ENCODE measurements at regions not wholly inside any gene's neighbourhood (a gene's known extent, or its start where the extent isn't known, plus 50 kb on each side); places are given as distances from the start of the nearest gene placed in this dataset.
"Not testable (repeated sequence)": the region's sequence is repeated elsewhere in the genome, so short reads cannot be mapped to it uniquely, and the experiment has no call there.

- H3K9me3 ChIP-seq: no peaks in the 10 kb centered on the region
- H3K27ac ChIP-seq: no peak overlapping the region
- H3K4me3 ChIP-seq: no peak overlapping the region
- no peaks in the 10 kb centered on the region for H3K36me3 ChIP-seq
- no peaks in the 10 kb centered on the region for H3K27me3 ChIP-seq
- H3K4me1 ChIP-seq (ENCODE audit: insufficient read depth): no peaks in the 10 kb centered on the region
- 79 to 84% (median 83%) methylated on average over 6 of the region's 6 CpGs for WGBS, 3 donors
- no peak for DNase-seq
- intact Hi-C loops (cut with DNase I): no loop called here
- no peak for TF ChIP-seq POLR2A (IDR thresholded peaks at IDR 0.05)
- no peak for TF ChIP-seq CTCF (IDR thresholded peaks at IDR 0.05)
- TF ChIP-seq EP300 (IDR thresholded peaks at IDR 0.05): no peak
Measured at GRCh38 chr17:33701910-33702309, 408.8 kb upstream of the ASIC2 start.

GRCh38 chr17:33704856-33705255, 411.8 kb upstream of the ASIC2 start:
- Histone ChIP-seq H3K27ac (no peak overlapping the region), H3K27me3 (no peaks in the 10 kb centered on the region), H3K4me1 (ENCODE audit: insufficient read depth) (no peaks in the 10 kb centered on the region), H3K36me3 (no peaks in the 10 kb centered on the region), H3K4me3 (no peak overlapping the region), H3K9me3 (no peaks in the 10 kb centered on the region)
- TF ChIP-seq EP300 (IDR thresholded peaks at IDR 0.05) (no peak), CTCF (IDR thresholded peaks at IDR 0.05) (no peak), POLR2A (IDR thresholded peaks at IDR 0.05) (no peak)
- 70 to 83% (median 78%) methylated on average over 2 of the region's 2 CpGs for WGBS, 3 donors
- intact Hi-C loops (cut with DNase I): no loop called here
- no peak for DNase-seq

- H3K27ac ChIP-seq: no peak overlapping the region
- WGBS, 3 donors: 60 to 67% (median 62%) methylated on average over 2 of the region's 2 CpGs
- no peak overlapping the region for H3K4me3 ChIP-seq
- DNase-seq: no peak
- H3K36me3 ChIP-seq: no peaks in the 10 kb centered on the region
- no peaks in the 10 kb centered on the region for H3K4me1 ChIP-seq (ENCODE audit: insufficient read depth)
- no peak for TF ChIP-seq EP300 (IDR thresholded peaks at IDR 0.05)
- TF ChIP-seq CTCF (IDR thresholded peaks at IDR 0.05): no peak
- no peak for TF ChIP-seq POLR2A (IDR thresholded peaks at IDR 0.05)
- intact Hi-C loops (cut with DNase I): no loop called here
- no peaks in the 10 kb centered on the region for H3K9me3 ChIP-seq
- no peaks in the 10 kb centered on the region for H3K27me3 ChIP-seq
Measured at GRCh38 chr17:33709881-33710280, 416.8 kb upstream of the ASIC2 start.

- no peak overlapping the region for H3K27ac ChIP-seq
- no peaks in the 10 kb centered on the region for H3K9me3 ChIP-seq
- 55 to 73% (median 60%) methylated on average over 2 of the region's 2 CpGs for WGBS, 3 donors
- no peaks in the 10 kb centered on the region for H3K4me1 ChIP-seq (ENCODE audit: insufficient read depth)
- H3K27me3 ChIP-seq: no peaks in the 10 kb centered on the region
- no peak overlapping the region for H3K4me3 ChIP-seq
- H3K36me3 ChIP-seq: no peaks in the 10 kb centered on the region
- no peak for TF ChIP-seq CTCF (IDR thresholded peaks at IDR 0.05)
- TF ChIP-seq EP300 (IDR thresholded peaks at IDR 0.05): no peak
- TF ChIP-seq POLR2A (IDR thresholded peaks at IDR 0.05): no peak
- intact Hi-C loops (cut with DNase I): no loop called here
- DNase-seq: no peak
Measured at GRCh38 chr17:33712120-33712519, 419.0 kb upstream of the ASIC2 start.

GRCh38 chr17:33716957-33717356, 423.9 kb upstream of the ASIC2 start:
- Histone ChIP-seq H3K27ac (no peak overlapping the region), H3K9me3 (no peaks in the 10 kb centered on the region), H3K27me3 (no peaks in the 10 kb centered on the region), H3K4me1 (ENCODE audit: insufficient read depth) (no peaks in the 10 kb centered on the region), H3K36me3 (no peaks in the 10 kb centered on the region), H3K4me3 (no peak overlapping the region)
- no peak for DNase-seq
- intact Hi-C loops (cut with DNase I): no loop called here
- TF ChIP-seq CTCF (IDR thresholded peaks at IDR 0.05): no peak
- no peak for TF ChIP-seq POLR2A (IDR thresholded peaks at IDR 0.05)
- TF ChIP-seq EP300 (IDR thresholded peaks at IDR 0.05): no peak
- WGBS, 3 donors: 56 to 63% (median 59%) methylated on average over 2 of the region's 2 CpGs

- H3K4me1 ChIP-seq (ENCODE audit: insufficient read depth); H3K27me3 ChIP-seq; H3K36me3 ChIP-seq; H3K4me3 ChIP-seq; H3K27ac ChIP-seq; intact Hi-C loops (cut with DNase I); H3K9me3 ChIP-seq; DNase-seq: not testable (repeated sequence)
- 23 to 30% (median 29%) methylated on average over 3 of the region's 3 CpGs for WGBS, 3 donors
Measured at GRCh38 chr17:33723736-33724135, 430.6 kb upstream of the ASIC2 start.
